PC-3 (cell line): ENCODE measurements at regions not wholly inside any gene's neighbourhood (a gene's known extent, or its start where the extent isn't known, plus 50 kb on each side); places are given as distances from the start of the nearest gene placed in this dataset.
A peak's percentile ranks its signal among the peaks of the same experiment; 100 is the strongest.

Source experiments
- ATAC-seq: fragments of 200-7000 bp; cut with Tn5 transposase; 2 replicates; pipeline ENCODE4 v1.9.1; 2020; ENCODE audit warnings: mild to moderate bottlenecking, moderate library complexity
- BruUV-seq: library from RNA; stranded (reverse); fragments of 400-500 nt; replicated peaks from 2 replicates; lab custom pipeline; 2021; lab: Mats Ljungman, UMichigan
- CTCF ChIA-PET: fragments of 300-600 bp; sonication (Branson Sonifier 250); formaldehyde crosslinking; loops from one replicate; lab custom pipeline; 2022; ENCODE audit warnings: antibody characterized with exemption; lab: Charles Lee
- POLR2A ChIA-PET: fragments of 300-600 bp; sonication (Branson Sonifier 250); formaldehyde crosslinking; loops from one replicate; lab custom pipeline; 2022; ENCODE audit warnings: antibody characterized with exemption; ENCODE audit not compliant: unreplicated experiment; lab: Charles Lee
- DNase-seq: peaks from one replicate; pipeline ENCODE4 v3.0.0-alpha.2; 2015
- H2AFZ ChIP-seq: fragments of 300-600 bp; sonication (generic); 2 replicates; pipeline ENCODE4 v1.6.0; 2016; ENCODE audit warnings: antibody characterized with exemption, low read length
- H3F3A ChIP-seq: fragments of 300-600 bp; sonication (generic); one replicate; pipeline ENCODE4 v1.6.0; 2017; ENCODE audit warnings: antibody characterized with exemption, low read length, control low read depth, mild to moderate bottlenecking; ENCODE audit not compliant: unreplicated experiment
- H3K27ac ChIP-seq: fragments of 300-600 bp; sonication (generic); 2 replicates; pipeline ENCODE4 v1.5.1; 2016; ENCODE audit warnings: mild to moderate bottlenecking, low read length
- H3K27me3 ChIP-seq: fragments of 300-600 bp; sonication (generic); 2 replicates; pipeline ENCODE4 v1.6.1; 2016; ENCODE audit warnings: low read length, mixed read lengths
- H3K36me3 ChIP-seq: fragments of 300-600 bp; sonication (generic); 2 replicates; pipeline ENCODE4 v1.6.1; 2016; ENCODE audit warnings: low read depth, mixed run types, low read length, mixed read lengths
- H3K4me1 ChIP-seq: fragments of 300-600 bp; sonication (generic); 2 replicates; pipeline ENCODE4 v1.5.1; 2016; ENCODE audit warnings: low read length; ENCODE audit not compliant: insufficient read depth
- H3K4me2 ChIP-seq: fragments of 300-600 bp; sonication (generic); 2 replicates; pipeline ENCODE4 v1.6.0; 2016; ENCODE audit warnings: low read length
- H3K4me3 ChIP-seq: fragments of 300-600 bp; sonication (generic); 2 replicates; pipeline ENCODE4 v1.5.1; 2016; ENCODE audit warnings: mild to moderate bottlenecking, low read length, mixed read lengths
- H3K79me2 ChIP-seq: fragments of 300-600 bp; sonication (generic); 2 replicates; pipeline ENCODE4 v1.6.1; 2017; ENCODE audit warnings: low read length, mixed read lengths
- H3K9ac ChIP-seq: fragments of 300-600 bp; sonication (generic); 2 replicates; pipeline ENCODE4 v1.6.0; 2016; ENCODE audit warnings: mild to moderate bottlenecking, low read length
- H3K9me2 ChIP-seq: fragments of 300-600 bp; sonication (generic); replicated peaks from 2 replicates; pipeline ENCODE4 v1.6.1; 2016; ENCODE audit warnings: mixed run types, low read length, mixed read lengths
- H3K9me3 ChIP-seq: fragments of 300-600 bp; sonication (generic); 2 replicates; pipeline ENCODE4 v1.6.1; 2016; ENCODE audit warnings: low read length, mixed read lengths
- H4K20me1 ChIP-seq: fragments of 300-600 bp; sonication (generic); 2 replicates; pipeline ENCODE4 v1.6.1; 2016; ENCODE audit warnings: low read length, mixed read lengths
- EZH2 ChIP-seq: fragments of 300-600 bp; sonication (generic); IDR thresholded peaks from one replicate; pipeline ENCODE4 v1.6.1; 2017; ENCODE audit warnings: antibody characterized with exemption, mild to moderate bottlenecking, low read length; ENCODE audit not compliant: unreplicated experiment
- EZH2phosphoT487 ChIP-seq: fragments of 300-600 bp; sonication (generic); IDR thresholded peaks from 2 replicates; pipeline ENCODE4 v1.6.1; 2018; ENCODE audit warnings: mild to moderate bottlenecking, antibody characterized with exemption, low read length, borderline replicate concordance
- intact Hi-C: fragments of 100-400 bp; cut with micrococcal nuclease; formaldehyde crosslinking; loops from 2 replicates; pipeline ENCODE4 v1.9.0; 2023
- TF ChIP-seq, protein P1 (sequence below): fragments of 300-600 bp; sonication (generic); conservative IDR thresholded peaks from 2 replicates; pipeline ENCODE4 v1.5.1; 2017; ENCODE audit warnings: antibody characterized with exemption, low read depth, mild to moderate bottlenecking, low read length

DNA sequence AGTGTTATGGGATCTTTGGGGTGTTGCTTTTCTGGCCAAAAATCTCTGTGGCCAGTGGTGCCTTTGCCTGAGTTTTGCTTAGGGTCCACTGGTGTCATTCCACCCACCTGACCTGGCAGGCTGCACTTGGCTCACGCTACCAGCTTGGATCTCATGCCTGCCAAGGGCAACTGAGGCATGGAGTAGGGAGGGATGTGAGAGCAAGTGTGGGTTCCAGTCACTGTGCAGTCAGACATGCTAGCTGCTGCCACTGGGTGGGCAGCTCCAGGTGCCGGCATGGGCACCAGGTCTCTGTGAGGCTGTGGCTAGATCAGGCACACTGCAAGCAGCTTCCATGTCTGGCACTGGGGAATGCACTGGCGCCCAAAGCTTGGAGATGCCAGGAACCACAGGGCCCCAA, 424.1 kb downstream of the PRR32 start:
- intact Hi-C loops = no loop called here
- Histone ChIP-seq H3K9ac (no peak overlapping the region), H3K4me1 (no peaks in the 10 kb centered on the region), H3K9me3 (no peaks in the 10 kb centered on the region), H3K27me3 (no peaks in the 10 kb centered on the region), H3K9me2 (no peaks in the 10 kb centered on the region), H3K4me2 (no peak overlapping the region), H3K27ac (no peak overlapping the region), H3K4me3 (no peak overlapping the region), H3F3A (no peaks in the 10 kb centered on the region), H3K79me2 (no peaks in the 10 kb centered on the region), H2AFZ (no peak overlapping the region), H4K20me1 (no peaks in the 10 kb centered on the region), H3K36me3 (no peaks in the 10 kb centered on the region)
- ATAC-seq = no peak
- DNase-seq = no peak
- TF ChIP-seq EZH2phosphoT487 (no peak), EZH2 (no peak)
- POLR2A ChIA-PET = no interaction called here
- BruUV-seq = no TSS peak
- CTCF ChIA-PET = no interaction called here

DNA sequence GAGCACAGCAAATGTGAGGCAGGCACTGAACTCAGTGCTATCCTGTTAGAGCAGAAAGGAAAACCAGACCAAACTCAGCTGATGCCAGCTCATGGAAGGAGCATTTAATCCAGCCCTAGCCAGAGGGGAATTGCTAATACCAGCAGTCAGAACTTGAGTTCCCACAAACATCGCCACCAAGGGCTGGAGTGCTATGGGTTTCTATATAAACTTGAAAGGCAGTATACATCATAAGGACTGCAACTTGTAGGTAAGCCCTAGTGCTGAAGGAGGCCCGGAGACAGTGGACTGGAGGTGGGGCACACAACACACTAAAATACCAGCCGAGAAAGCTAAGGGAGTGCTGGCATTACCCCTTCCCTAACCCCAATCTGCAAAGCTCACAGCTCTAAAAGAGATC, 440.2 kb downstream of the PRR32 start:
- no peak overlapping the region for H2AFZ ChIP-seq
- H3K27me3 ChIP-seq = no peaks in the 10 kb centered on the region
- intact Hi-C loops = no loop called here
- DNase-seq = peak; percentile 2
- no peak overlapping the region for H3K9ac ChIP-seq
- no peaks in the 10 kb centered on the region for H3K9me2 ChIP-seq
- BruUV-seq = no TSS peak
- H3K36me3 ChIP-seq = no peaks in the 10 kb centered on the region
- H3K27ac ChIP-seq = no peak overlapping the region
- H3K4me1 ChIP-seq = no peaks in the 10 kb centered on the region
- no peaks in the 10 kb centered on the region for H3K9me3 ChIP-seq
- no peak overlapping the region for H3K4me3 ChIP-seq
- H3K4me2 ChIP-seq = no peak overlapping the region
- TF ChIP-seq EZH2phosphoT487 (no peak), EZH2 (no peak)
- TF ChIP-seq, protein P1, sequence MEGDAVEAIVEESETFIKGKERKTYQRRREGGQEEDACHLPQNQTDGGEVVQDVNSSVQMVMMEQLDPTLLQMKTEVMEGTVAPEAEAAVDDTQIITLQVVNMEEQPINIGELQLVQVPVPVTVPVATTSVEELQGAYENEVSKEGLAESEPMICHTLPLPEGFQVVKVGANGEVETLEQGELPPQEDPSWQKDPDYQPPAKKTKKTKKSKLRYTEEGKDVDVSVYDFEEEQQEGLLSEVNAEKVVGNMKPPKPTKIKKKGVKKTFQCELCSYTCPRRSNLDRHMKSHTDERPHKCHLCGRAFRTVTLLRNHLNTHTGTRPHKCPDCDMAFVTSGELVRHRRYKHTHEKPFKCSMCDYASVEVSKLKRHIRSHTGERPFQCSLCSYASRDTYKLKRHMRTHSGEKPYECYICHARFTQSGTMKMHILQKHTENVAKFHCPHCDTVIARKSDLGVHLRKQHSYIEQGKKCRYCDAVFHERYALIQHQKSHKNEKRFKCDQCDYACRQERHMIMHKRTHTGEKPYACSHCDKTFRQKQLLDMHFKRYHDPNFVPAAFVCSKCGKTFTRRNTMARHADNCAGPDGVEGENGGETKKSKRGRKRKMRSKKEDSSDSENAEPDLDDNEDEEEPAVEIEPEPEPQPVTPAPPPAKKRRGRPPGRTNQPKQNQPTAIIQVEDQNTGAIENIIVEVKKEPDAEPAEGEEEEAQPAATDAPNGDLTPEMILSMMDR = no peak
- CTCF ChIA-PET = no interaction called here
- H3F3A ChIP-seq = no peaks in the 10 kb centered on the region
- no peaks in the 10 kb centered on the region for H3K79me2 ChIP-seq
- POLR2A ChIA-PET = no interaction called here
- ATAC-seq = no peak
- H4K20me1 ChIP-seq = no peaks in the 10 kb centered on the region

DNA sequence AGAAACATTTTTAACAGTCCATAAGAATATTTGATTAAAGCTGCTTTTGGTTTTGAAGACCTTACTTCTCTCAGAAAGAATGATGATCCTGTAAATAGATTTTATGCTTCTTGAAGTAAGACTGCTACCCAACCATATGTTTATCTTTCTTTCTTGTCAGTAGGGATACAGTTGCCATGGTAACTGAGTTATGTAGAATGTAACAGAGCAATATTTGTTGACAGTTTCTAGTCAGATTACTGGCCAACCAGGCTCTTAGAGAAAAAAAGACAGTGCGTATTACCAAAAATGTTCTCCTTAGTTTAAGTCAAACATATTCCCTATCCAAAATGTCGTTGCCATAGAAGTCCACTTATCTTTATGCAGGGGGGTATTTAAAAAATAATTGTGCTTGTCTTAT, 456.8 kb downstream of the PRR32 start:
- Histone ChIP-seq H3K4me3 (no peak overlapping the region), H3K4me2 (no peak overlapping the region), H3K79me2 (no peaks in the 10 kb centered on the region), H2AFZ (no peak overlapping the region), H3K4me1 (no peaks in the 10 kb centered on the region), H3K9me2 (no peaks in the 10 kb centered on the region), H3K9me3 (no peaks in the 10 kb centered on the region), H4K20me1 (no peaks in the 10 kb centered on the region), H3K27me3 (no peaks in the 10 kb centered on the region), H3F3A (no peaks in the 10 kb centered on the region), H3K27ac (no peak overlapping the region), H3K36me3 (no peaks in the 10 kb centered on the region), H3K9ac (no peak overlapping the region)
- no TSS peak for BruUV-seq
- TF ChIP-seq EZH2phosphoT487 = no peak
- TF ChIP-seq, protein P1 = no peak
- no peak for TF ChIP-seq EZH2
- CTCF ChIA-PET = no interaction called here
- intact Hi-C loops = no loop called here
- no peak for ATAC-seq
- no peak for DNase-seq
- POLR2A ChIA-PET = no interaction called here
